ENCODE measurements at regions not wholly inside any gene's neighbourhood (a gene's known extent, or its start where the extent isn't known, plus 50 kb on each side); places are given as distances from the start of the nearest gene placed in this dataset.

- no peak for DNase-seq
These were observed 137.0 kb upstream of the HDAC4 start for GRCh38 chr2:239537633-239538356.

- no peak for DNase-seq
These were observed 135.4 kb upstream of the HDAC4 start for GRCh38 chr2:239536186-239536585.

DNA sequence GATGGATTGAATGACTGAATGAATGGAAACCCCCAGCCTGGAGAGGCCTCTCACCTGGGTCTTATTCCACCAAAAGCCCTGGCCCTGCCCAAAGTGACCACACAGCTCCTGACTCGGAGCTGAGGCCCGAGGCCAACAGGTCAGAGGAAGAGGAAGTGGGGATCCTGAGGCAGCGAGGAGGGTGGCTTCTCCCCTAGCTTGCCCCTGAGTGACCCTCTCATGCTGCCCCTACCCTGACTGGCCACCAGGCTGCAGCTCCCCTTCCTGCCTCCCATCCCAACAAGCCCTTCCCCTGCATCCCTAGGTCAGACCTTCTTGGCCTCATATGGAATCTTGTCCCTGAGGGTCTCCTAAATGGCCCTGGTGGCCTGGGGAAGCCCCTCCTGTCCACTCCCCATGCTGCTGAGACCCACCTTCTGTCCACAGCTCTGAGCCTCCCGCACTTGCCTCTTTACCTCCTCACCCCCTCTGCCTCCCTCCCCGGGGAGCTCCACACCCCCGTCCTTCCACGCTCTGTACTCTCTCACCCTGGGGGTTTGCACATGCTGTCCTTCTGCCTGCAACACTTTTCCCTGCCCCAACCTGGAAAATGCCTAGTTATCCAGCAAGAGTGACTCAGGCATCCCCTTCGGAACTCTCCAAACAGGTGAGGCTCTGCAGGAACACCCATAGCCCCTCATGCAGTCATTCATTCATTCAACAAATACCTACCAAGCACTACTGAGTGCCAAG, 134.8 kb upstream of the HDAC4 start:
- no peak for DNase-seq

GRCh38 chr2:239534581-239535412, 134.0 kb upstream of the HDAC4 start:
- DNase-seq = no peak

GRCh38 chr2:239533569-239534316, 132.9 kb upstream of the HDAC4 start:
- DNase-seq = peak; percentile 84

GRCh38 chr2:239532859-239533258, 132.0 kb upstream of the HDAC4 start:
- DNase-seq = no peak

DNA sequence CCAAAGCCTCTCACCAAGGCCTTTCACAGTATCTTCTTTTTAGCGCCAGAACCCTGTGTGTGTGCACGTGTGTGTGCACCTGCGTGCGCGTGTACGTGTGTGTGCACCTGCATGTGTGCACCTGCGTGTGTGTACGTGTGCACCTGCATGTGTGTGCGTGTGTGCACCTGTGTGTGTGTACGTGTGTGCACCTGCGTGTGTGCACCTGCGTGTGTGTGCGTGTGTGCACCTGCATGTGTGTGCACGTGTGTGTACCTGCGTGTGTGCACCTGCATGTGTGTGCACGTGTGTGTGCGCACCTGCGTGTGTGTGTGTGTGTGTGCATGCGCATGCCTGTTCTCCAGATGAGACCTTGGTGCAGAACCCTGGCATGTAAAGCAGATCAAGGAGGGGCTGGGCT, 131.4 kb upstream of the HDAC4 start:
- no peak for DNase-seq

DNA sequence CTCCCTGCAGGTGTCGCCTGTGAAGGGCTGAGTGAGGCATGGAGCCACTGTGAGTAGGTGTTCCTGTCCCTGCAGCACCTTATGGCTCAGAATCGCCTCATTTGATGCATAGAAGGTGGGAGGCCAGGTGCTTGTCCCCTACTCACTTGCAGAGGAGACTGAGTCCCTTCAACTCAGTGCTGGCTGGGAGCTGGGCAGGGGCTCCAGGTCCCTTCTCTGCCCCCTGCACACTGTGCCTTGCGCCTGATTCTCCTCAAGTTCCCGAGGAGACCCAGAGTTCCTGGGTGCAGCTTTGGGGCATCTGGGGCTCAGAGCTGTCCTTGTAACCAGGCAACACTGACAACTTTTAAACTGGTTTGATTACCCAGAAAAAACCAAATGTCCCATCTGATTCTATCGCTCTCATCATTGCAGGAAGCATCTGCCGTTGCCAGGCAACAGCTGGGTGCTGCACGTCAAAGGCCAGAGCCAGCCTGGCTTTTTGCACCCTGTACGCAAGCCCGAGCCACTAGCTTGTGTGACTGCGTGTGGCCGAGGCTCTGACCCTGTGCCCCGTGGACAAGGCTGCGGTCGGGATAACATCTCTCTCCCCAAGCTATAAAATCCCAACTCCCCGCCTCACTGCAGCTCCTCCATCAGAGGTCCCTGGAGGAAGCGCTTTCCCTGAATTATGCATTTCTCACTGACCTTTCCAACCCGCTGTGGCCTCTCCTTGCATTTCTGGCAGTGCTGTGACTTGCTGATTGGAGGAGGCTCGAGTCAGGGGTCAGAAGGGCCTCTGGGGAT, 130.8 kb upstream of the HDAC4 start:
- DNase-seq = no peak

DNA sequence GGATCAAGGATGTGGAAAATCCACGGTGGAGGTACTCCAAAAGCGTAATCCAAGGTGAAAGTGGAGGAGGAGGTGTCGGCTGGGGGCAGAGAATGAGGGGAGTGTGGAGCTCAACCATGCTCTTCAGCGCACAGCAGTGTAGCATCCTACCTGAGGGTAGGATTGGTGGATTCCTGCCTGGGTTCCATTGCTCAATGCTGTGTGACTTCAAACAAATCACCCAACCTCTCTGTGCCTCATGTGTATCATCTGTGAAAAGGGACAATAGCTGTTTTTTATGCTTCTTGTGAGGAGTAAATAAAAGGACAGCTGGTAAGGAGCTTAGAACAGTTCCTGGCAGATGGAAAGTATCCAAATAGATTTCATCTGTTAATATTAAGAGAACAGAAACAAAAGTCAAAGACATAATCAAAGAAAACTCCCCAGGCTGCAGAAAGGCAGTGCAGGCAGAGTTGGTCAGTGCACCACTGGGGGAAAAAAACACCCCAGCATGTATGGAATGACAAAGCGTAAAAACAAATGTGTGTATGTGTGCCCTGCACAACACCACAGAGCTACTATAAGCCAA, 130.0 kb upstream of the HDAC4 start:
- DNase-seq = no peak

DNA sequence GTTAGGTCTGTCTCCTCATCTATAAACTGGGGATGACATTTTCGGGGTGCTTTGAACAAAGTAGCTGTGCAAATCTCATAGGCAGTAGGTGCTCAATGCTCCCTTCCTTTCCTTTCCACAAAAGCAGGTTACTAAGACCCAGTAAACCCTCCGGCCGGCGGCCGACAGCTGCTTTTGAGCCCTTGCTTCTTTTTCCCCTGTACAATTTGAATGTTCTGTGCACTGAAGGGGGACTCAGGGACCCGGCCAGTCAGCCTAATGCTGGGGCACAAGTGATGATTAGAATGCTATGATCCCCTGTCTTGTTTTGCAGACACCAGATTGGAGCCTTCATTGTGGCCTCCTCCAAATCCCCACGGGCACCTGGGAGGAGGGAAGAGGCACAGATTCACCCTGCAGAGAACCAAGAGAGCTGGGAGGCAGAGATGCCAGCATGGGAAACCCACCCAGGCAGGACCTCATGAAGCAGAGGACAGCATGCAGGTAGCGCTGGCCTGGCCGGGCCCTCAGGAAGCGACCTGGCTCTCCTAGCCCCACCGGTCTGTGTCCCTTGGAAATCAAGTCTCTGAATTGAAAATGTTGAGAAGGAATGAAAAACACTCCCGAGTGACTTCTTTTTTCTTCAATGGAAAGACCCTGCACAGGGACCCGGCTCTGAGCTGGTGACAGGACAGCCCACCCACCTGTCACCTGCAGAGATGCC, 128.6 kb upstream of the HDAC4 start:
- DNase-seq = no peak

DNA sequence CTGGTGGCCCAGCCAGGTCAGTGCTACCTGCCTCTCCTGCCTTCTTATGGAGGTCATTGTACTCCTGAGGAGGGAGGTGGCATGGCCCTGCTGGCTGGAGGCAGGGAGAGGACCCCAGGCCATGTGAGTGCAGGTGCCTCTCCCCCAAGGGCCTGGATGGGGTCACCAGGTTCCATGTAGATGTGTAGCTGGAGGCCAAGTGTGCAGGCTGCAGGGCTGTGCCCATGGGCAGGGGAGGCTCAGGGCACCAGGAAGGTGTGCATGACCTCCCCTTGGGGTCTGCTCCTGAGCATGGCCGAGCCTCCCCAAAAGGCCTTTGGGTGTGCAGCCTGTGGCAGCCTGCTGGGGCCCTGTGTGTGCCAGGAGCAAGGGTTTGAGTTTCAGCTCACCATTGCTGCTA, 128.1 kb upstream of the HDAC4 start:
- no peak for DNase-seq

GRCh38 chr2:239528146-239528545, 127.3 kb upstream of the HDAC4 start:
- DNase-seq = no peak

- no peak for DNase-seq
These were observed 126.0 kb upstream of the HDAC4 start for GRCh38 chr2:239526666-239527415.

DNA sequence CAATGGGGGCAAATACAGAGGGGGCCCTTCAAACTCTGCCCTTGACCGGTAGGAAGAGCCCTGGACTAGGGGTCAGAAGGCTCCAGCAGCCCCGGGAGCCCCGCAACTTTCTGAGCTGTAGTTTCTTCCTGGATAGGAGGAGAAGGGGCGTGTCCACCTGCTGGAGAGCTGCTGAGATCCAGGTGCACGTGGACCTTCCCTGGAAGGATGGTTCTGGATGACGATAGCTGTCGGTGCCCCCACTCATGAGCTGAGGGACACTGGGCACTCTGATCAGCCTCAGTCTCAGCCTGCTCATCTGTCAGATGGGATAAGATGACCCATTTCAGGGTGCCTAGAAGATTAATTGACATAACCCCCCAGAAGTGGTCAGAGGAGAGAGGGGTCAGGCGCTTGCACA, 125.2 kb upstream of the HDAC4 start:
- DNase-seq = no peak

DNA sequence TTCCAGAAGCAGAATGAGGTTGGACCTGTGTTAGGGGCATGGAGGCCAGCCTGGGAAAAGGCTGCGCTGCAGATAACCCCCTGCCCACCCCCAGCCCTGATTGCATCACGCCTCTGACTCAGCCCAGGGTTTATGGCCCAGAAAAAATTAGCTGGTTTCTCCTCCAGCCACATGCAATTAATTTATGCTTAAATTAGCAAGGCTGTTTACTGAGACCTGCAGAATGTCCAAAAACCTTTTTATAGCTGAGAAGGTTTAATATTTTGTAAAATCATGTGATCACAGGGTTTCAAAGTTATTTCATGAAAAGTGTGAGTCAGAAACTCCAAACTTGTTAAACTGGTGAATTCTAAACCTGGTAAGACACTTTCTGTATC, 123.1 kb upstream of the HDAC4 start:
- DNase-seq = no peak

DNA sequence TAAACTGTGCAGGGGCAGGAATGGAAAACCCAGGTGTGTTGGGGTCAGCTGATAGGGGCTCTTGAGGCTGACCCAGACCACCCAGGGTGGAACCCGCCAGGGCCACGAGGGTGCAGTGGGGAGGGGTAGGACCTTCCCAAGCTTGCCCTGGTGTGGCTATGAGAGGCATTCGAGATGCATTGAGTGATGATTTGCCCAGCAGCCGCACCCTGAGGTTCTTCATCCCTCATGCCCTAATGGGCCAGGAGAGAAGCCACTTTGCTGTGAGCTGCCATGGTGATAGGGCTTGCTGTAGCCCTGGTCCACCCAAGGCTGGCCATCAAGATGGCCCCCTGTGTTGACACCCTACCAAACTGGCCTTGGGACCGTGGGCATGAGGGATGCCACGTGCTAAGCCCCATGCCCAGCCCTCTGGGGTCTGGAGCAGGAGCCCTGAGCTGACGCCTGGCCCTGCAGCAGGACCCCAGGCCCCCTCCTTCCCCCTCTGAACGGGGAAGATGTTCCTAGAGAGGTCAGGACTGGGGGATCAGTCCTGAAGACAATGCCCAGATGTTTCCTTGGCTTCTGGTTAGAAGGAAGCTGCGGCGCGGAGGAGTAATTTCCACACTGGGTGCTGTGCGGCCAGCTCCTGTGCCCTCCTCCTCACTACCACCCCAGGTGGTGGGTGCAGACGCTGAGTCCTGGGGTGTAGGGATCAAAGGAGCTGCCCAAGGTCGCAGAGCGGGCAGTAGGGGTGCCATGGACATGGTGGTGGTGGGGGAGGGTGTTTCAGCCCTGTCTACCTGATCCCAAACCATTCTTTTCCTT, 122.5 kb upstream of the HDAC4 start:
- DNase-seq = no peak

- DNase-seq = no peak
These were observed 121.9 kb upstream of the HDAC4 start for GRCh38 chr2:239522740-239523119.

GRCh38 chr2:239522002-239522739, 121.4 kb upstream of the HDAC4 start:
- DNase-seq = no peak

- DNase-seq = no peak
These were observed 120.6 kb upstream of the HDAC4 start for GRCh38 chr2:239521518-239521815.

Data from femur (tissue), 1 donor.